Neuronal stem cell (in vitro differentiated cells): ENCODE measurements at regions not wholly inside any gene's neighbourhood (a gene's known extent, or its start where the extent isn't known, plus 50 kb on each side); places are given as distances from the start of the nearest gene placed in this dataset.

Source experiments
- DNase-seq: peaks from one replicate; pipeline ENCODE4 v3.0.0-alpha.2; 2013; ENCODE audit warnings: low spot score
- H2AFZ ChIP-seq: one replicate; pipeline ENCODE4 v1.6.1; 2013; ENCODE audit warnings: mild to moderate bottlenecking, low read length, inconsistent platforms
- H2AK5ac ChIP-seq: 2 replicates; pipeline ENCODE4 v1.6.1; 2013; ENCODE audit warnings: low read depth, mild to moderate bottlenecking, inconsistent platforms, low read length, moderate library complexity, mixed read lengths
- H2BK120ac ChIP-seq: 2 replicates; pipeline ENCODE4 v1.6.1; 2013; ENCODE audit warnings: low read depth, mild to moderate bottlenecking, inconsistent platforms, low read length, moderate library complexity, mixed read lengths
- H2BK12ac ChIP-seq: one replicate; pipeline ENCODE4 v1.6.1; 2013; ENCODE audit warnings: low read length, inconsistent platforms
- H2BK15ac ChIP-seq: 2 replicates; pipeline ENCODE4 v1.6.1; 2013; ENCODE audit warnings: mild to moderate bottlenecking, low read length, inconsistent platforms, mixed read lengths
- H2BK5ac ChIP-seq: one replicate; pipeline ENCODE4 v1.6.1; 2013; ENCODE audit warnings: inconsistent platforms, mild to moderate bottlenecking, low read length, moderate library complexity
- H3K14ac ChIP-seq: one replicate; pipeline ENCODE4 v1.6.1; 2013; ENCODE audit warnings: low read length, inconsistent platforms
- H3K18ac ChIP-seq: 2 replicates; pipeline ENCODE4 v1.6.1; 2013; ENCODE audit warnings: low read length, inconsistent platforms
- H3K23ac ChIP-seq: 2 replicates; pipeline ENCODE4 v1.6.1; 2013; ENCODE audit warnings: low read depth, mild to moderate bottlenecking, mixed read lengths, low read length, inconsistent platforms; ENCODE audit not compliant: poor library complexity
- H3K27ac ChIP-seq: replicated peaks from 3 replicates; pipeline ENCODE4 v1.5.1; 2013; ENCODE audit warnings: low read length, inconsistent platforms
- H3K27me3 ChIP-seq, 3 experiments: 2 replicates each; pipeline ENCODE4 v1.6.1; 2013; ENCODE audit warnings: low read length in 3 of 3, mild to moderate bottlenecking in 2 of 3, inconsistent platforms in 1 of 3, low read depth in 1 of 3, mixed read lengths in 1 of 3, moderate library complexity in 1 of 3; ENCODE audit not compliant: control insufficient read depth in 3 of 3, insufficient read depth in 3 of 3
- H3K36me3 ChIP-seq, 2 donors: replicated peaks in 1 of 2; 2 replicates each; pipeline ENCODE4 v1.6.1; 2013; ENCODE audit warnings: low read length in 2 of 2; ENCODE audit not compliant: control insufficient read depth in 2 of 2, insufficient read depth in 2 of 2
- H3K4ac ChIP-seq: 2 replicates; pipeline ENCODE4 v1.6.1; 2013; ENCODE audit warnings: inconsistent platforms, mild to moderate bottlenecking, low read length, moderate library complexity
- H3K4me1 ChIP-seq, 2 donors: 1 replicate in 1 of 2; 2 replicates in 1 of 2; pipeline ENCODE4 v1.6.1; 2013; ENCODE audit warnings: low read length in 2 of 2, low read depth in 1 of 2; ENCODE audit not compliant: control insufficient read depth in 2 of 2, insufficient read depth in 1 of 2
- H3K4me2 ChIP-seq: one replicate; pipeline ENCODE4 v1.6.1; 2013; ENCODE audit warnings: mild to moderate bottlenecking, low read length, inconsistent platforms; ENCODE audit not compliant: insufficient read depth, poor library complexity, severe bottlenecking
- H3K4me3 ChIP-seq, 2 donors: 2 replicates each; pipeline ENCODE4 v1.5.1; 2013; ENCODE audit warnings: low read length in 2 of 2, mild to moderate bottlenecking in 2 of 2, inconsistent platforms in 1 of 2, moderate library complexity in 1 of 2
- H3K79me1 ChIP-seq: one replicate; pipeline ENCODE4 v1.6.1; 2013; ENCODE audit warnings: low read depth, mild to moderate bottlenecking, inconsistent platforms, low read length, moderate library complexity
- H3K9ac ChIP-seq: one replicate; pipeline ENCODE4 v1.6.1; 2013; ENCODE audit warnings: mild to moderate bottlenecking, low read depth, low read length, inconsistent platforms; ENCODE audit not compliant: poor library complexity
- H3K9me3 ChIP-seq, 2 donors: replicated peaks in 1 of 2; 2 replicates each; pipeline versions ENCODE3 to v1.6.1; 2013; ENCODE audit warnings: low read length in 2 of 2, mild to moderate bottlenecking in 2 of 2, inconsistent platforms in 1 of 2, low read depth in 1 of 2, mixed read lengths in 1 of 2, moderate library complexity in 1 of 2; ENCODE audit not compliant: control insufficient read depth in 2 of 2, insufficient read depth in 1 of 2
- H4K8ac ChIP-seq: one replicate; pipeline ENCODE4 v1.6.1; 2013; ENCODE audit warnings: low read depth, mild to moderate bottlenecking, inconsistent platforms, low read length, moderate library complexity
- H4K91ac ChIP-seq: one replicate; pipeline ENCODE4 v1.6.1; 2013; ENCODE audit warnings: low read length, low read depth, mild to moderate bottlenecking, inconsistent platforms; ENCODE audit not compliant: poor library complexity
- WGBS, 2 donors: extraction: QIAGEN DNeasy Blood & Tissue Kit; methylation state at CpG; one replicate each; pipeline ENCODE4 v1.1.7; 2013; ENCODE audit warnings: missing lambda C conversion rate in 2 of 2, mixed read lengths in 1 of 2; ENCODE audit not compliant: insufficient read length in 2 of 2, insufficient replicate concordance in 1 of 2; ENCODE audit errors: extremely low coverage in 2 of 2; 5-methylcytosine and 5-hydroxymethylcytosine counted together

DNA sequence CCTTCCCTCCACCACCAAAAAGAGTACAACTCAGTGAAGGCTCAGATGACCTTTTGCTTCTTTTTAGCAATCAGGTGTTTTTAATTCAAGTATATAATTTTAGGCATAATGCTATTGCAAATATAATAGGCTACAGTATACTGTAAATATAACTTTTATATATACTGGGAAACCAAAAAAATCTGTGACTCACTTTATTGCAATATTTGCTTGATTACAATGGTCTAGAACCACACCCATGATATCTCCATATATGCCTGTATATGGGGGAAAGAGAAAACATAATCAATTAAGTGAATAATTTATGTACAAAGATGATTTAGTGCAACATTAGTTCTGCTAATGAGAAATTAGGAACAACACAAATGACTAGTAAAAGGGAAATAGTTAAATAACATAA, 134.3 kb downstream of the TLE3 start:
- Histone ChIP-seq H3K27ac (no peak overlapping the region), H2BK15ac (no peak overlapping the region), H3K9me3 (no peaks in the 10 kb centered on the region), H3K18ac (no peak overlapping the region), H3K14ac (no peak overlapping the region), H2BK120ac (no peak overlapping the region), H3K79me1 (no peaks in the 10 kb centered on the region), H2BK5ac (no peak overlapping the region), H2AK5ac (no peak overlapping the region), H3K23ac (no peak overlapping the region), H2AFZ (no peak overlapping the region), H3K4me1 (peaks cover 0 to 2% of the 10 kb centered on the region in 2 donors), H4K91ac (no peak overlapping the region), H3K27me3 (no peaks in the 10 kb centered on the region), H3K4me2 (no peak overlapping the region), H4K8ac (no peak overlapping the region), H3K4ac (no peak overlapping the region), H3K36me3 (no peaks in the 10 kb centered on the region), H3K4me3 (no peak overlapping the region), H2BK12ac (no peak overlapping the region), H3K9ac (no peak overlapping the region)
- no peak for DNase-seq

DNA sequence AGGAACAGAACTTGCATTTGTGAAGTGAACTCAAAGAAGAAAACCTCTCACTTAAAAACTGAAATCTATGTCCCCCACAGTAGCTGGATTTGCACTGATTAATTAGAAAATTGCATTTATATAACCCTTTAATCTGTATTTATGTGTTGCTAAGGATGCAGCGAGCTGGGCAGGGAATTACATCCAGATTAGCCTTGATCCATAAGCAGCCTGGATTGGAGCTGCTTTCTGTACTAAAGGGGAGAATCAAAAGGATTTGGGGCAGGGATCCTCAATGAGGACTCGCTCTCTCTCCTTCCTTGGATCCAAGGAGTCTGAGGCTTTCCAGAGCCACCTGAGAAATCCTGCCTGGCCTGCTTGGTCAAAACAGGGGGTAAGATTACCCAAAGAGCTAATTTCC, 125.9 kb downstream of the TLE3 start:
- Histone ChIP-seq H3K27me3 (peaks cover 0 to 4% (median 0%) of the 10 kb centered on the region in 3 experiments), H3K36me3 (no peaks in the 10 kb centered on the region), H4K91ac (no peak overlapping the region), H2AK5ac (no peak overlapping the region), H2AFZ (no peak overlapping the region), H2BK12ac (no peak overlapping the region), H3K79me1 (peaks cover 1% of the 10 kb centered on the region), H2BK15ac (no peak overlapping the region), H4K8ac (no peak overlapping the region), H3K14ac (no peak overlapping the region), H3K4me1 (peaks cover 0 to 2% of the 10 kb centered on the region in 2 donors), H3K18ac (no peak overlapping the region), H2BK120ac (no peak overlapping the region), H3K4ac (no peak overlapping the region), H3K9me3 (no peaks in the 10 kb centered on the region), H3K9ac (no peak overlapping the region), H3K4me3 (no peak overlapping the region), H3K23ac (no peak overlapping the region), H2BK5ac (no peak overlapping the region), H3K27ac (no peak overlapping the region), H3K4me2 (no peak overlapping the region)
- no CpG with 5 or more reads among the region's 2 CpGs for WGBS, 2 donors
- no peak for DNase-seq

DNA sequence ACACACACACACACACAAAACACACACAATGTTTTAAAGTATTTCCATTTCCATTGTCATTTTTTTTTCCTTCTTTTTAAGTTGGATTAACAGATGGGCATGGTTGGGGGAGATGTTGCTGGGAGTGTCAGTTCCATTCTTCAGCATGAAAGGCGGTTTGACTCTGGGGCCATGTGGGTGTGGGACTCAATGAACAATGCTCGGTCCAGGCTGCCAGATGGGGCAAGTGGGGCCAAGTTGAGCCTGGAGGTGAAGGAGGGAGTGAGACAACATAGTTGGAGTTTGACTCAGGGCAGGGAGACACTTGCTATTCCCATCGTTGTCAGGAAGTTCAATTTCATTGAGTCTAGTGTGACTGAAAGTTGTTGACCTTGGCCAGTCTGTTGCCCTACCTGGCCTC, 125.3 kb downstream of the TLE3 start:
- H2BK15ac ChIP-seq, result no peak overlapping the region
- H4K91ac ChIP-seq, result no peak overlapping the region
- H3K23ac ChIP-seq, result no peak overlapping the region
- H3K27ac ChIP-seq, result no peak overlapping the region
- H2AK5ac ChIP-seq, result no peak overlapping the region
- WGBS, 2 donors, result no CpG with 5 or more reads among the region's 3 CpGs
- no peak overlapping the region for H3K4me2 ChIP-seq
- no peak overlapping the region for H2BK120ac ChIP-seq
- no peak for DNase-seq
- H3K27me3 ChIP-seq, result peaks cover 0 to 4% (median 0%) of the 10 kb centered on the region in 3 experiments
- H3K79me1 ChIP-seq, result peaks cover 1% of the 10 kb centered on the region
- no peak overlapping the region for H2AFZ ChIP-seq
- no peak overlapping the region for H3K14ac ChIP-seq
- no peak overlapping the region for H3K4ac ChIP-seq
- no peaks in the 10 kb centered on the region for H3K9me3 ChIP-seq
- H2BK5ac ChIP-seq, result no peak overlapping the region
- no peak overlapping the region for H3K18ac ChIP-seq
- H3K4me3 ChIP-seq, result no peak overlapping the region
- peaks cover 0 to 2% of the 10 kb centered on the region in 2 donors for H3K4me1 ChIP-seq
- no peak overlapping the region for H2BK12ac ChIP-seq
- no peak overlapping the region for H4K8ac ChIP-seq
- H3K9ac ChIP-seq, result no peak overlapping the region
- no peaks in the 10 kb centered on the region for H3K36me3 ChIP-seq

DNA sequence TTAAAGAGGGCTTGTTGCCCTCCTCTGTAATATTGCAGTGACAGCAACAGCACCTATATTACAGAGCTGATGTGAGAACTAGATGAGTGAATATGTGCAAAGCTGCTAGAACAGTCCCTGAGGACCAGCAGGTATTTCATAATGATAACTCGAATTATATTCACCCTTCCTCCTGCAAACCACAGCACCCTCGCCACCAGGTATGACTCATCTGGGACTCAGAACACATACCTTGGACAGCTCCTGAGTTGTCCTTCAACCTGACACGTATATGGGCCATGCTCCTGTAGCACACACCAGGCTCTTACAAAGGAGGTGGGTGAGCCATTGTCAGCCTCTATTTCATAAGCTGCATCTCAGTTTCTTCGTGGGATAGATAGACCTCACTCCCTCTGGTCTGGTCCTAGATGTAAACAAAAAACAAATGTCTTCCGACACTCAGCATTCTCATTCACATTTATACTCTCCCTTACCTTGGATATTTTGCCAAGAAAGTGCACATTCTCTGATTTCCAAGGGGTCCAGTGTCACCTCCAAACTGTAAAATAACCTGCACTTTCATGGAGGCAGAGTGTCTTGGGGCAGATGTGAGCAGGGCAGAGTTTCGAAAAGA, 124.5 kb downstream of the TLE3 start:
- no peak overlapping the region for H3K9ac ChIP-seq
- no peak overlapping the region for H2AFZ ChIP-seq
- H3K27ac ChIP-seq, result no peak overlapping the region
- H3K4me3 ChIP-seq, result no peak overlapping the region
- peaks cover 0 to under 1% of the 10 kb centered on the region in 2 donors for H3K4me1 ChIP-seq
- no peak overlapping the region for H2AK5ac ChIP-seq
- no peak overlapping the region for H2BK12ac ChIP-seq
- H3K18ac ChIP-seq, result no peak overlapping the region
- H3K14ac ChIP-seq, result no peak overlapping the region
- no peak overlapping the region for H4K91ac ChIP-seq
- no peak overlapping the region for H4K8ac ChIP-seq
- no peak overlapping the region for H3K4ac ChIP-seq
- H3K36me3 ChIP-seq, result no peaks in the 10 kb centered on the region
- H2BK120ac ChIP-seq, result no peak overlapping the region
- no peak for DNase-seq
- H3K9me3 ChIP-seq, result no peaks in the 10 kb centered on the region
- no peak overlapping the region for H3K23ac ChIP-seq
- H3K27me3 ChIP-seq, result peaks cover 0 to 4% (median 0%) of the 10 kb centered on the region in 3 experiments
- H2BK5ac ChIP-seq, result no peak overlapping the region
- WGBS, 2 donors, result no CpG with 5 or more reads among the region's 6 CpGs
- H2BK15ac ChIP-seq, result no peak overlapping the region
- H3K79me1 ChIP-seq, result peaks cover 1% of the 10 kb centered on the region
- no peak overlapping the region for H3K4me2 ChIP-seq
